ENCODE measurements at regions not wholly inside any gene's neighbourhood (a gene's known extent, or its start where the extent isn't known, plus 50 kb on each side); places are given as distances from the start of the nearest gene placed in this dataset.

GRCh38 chr17:77880711-77881450 is 77.6 kb upstream of the TNRC6C start:
- peak overlapping the region in 11 of 12 donors; percentile 26 to 91 (median 68) for H3K27ac ChIP-seq
- peaks cover 15 to 43% (median 33%) of the 10 kb centered on the region in 12 donors for H3K4me1 ChIP-seq
- DNase-seq (peak in 1 of 5 donors; percentile 31), ATAC-seq (peak in 1 of 4 donors; percentile 1)
- no peaks in the 10 kb centered on the region for H3K36me3 ChIP-seq
- TF ChIP-seq CTCF (IDR thresholded peaks at IDR 0.05) (no peak), POLR2A (IDR thresholded peaks at IDR 0.05) (no peak)
- H3K27me3 ChIP-seq, result no peaks in the 10 kb centered on the region
- intact Hi-C loops (cut with DNase I), result loop anchor here in 5 of 10 donors (2.0 to 10.0 kb wide), 6 partner anchors 49 to 154 kb away; no protein-coding TSS in a partner anchor
- peak overlapping the region in 2 of 12 donors; percentile 4 to 28 for H3K4me3 ChIP-seq
- 68 to 89% (median 77%) methylated on average over 9 to 11 of the region's 11 CpGs for WGBS, 4 donors
- peaks cover 0 to 7% (median 4%) of the 10 kb centered on the region in 12 donors for H3K9me3 ChIP-seq

GRCh38 chr17:77881545-77881944 is 77.0 kb upstream of the TNRC6C start:
- peak; percentile 86 to 95 (median 94) for DNase-seq
- no peaks in the 10 kb centered on the region for H3K27me3 ChIP-seq
- peak overlapping the region in 1 of 12 donors; percentile 28 for H3K4me3 ChIP-seq
- no peaks in the 10 kb centered on the region for H3K36me3 ChIP-seq
- WGBS, 4 donors, result 29 to 62% (median 40%) methylated on average over 9 to 10 of the region's 10 CpGs
- H3K4me1 ChIP-seq, result peaks cover 15 to 49% (median 34%) of the 10 kb centered on the region in 12 donors
- TF ChIP-seq CTCF (IDR thresholded peaks at IDR 0.05) (no peak), POLR2A (IDR thresholded peaks at IDR 0.05) (no peak)
- H3K27ac ChIP-seq, result peak overlapping the region in 11 of 12 donors; percentile 26 to 91 (median 68)
- H3K9me3 ChIP-seq, result peaks cover 0 to under 1% (median 0%) of the 10 kb centered on the region in 12 donors
- intact Hi-C loops (cut with DNase I), result loop anchor here in 5 of 10 donors (2.0 to 10.0 kb wide), 6 partner anchors 49 to 154 kb away; no protein-coding TSS in a partner anchor
- ATAC-seq, result peak; percentile 70 to 94 (median 94)

- H3K9me3 ChIP-seq, result no peaks in the 10 kb centered on the region
- H3K36me3 ChIP-seq, result no peaks in the 10 kb centered on the region
- DNase-seq, result no peak
- peak overlapping the region in 1 of 12 donors; percentile 28 for H3K4me3 ChIP-seq
- WGBS, 4 donors, result 69 to 77% (median 73%) methylated on average over 4 of the region's 4 CpGs
- H3K27me3 ChIP-seq, result no peaks in the 10 kb centered on the region
- intact Hi-C loops (cut with DNase I), result loop anchor here in 5 of 10 donors (2.0 to 10.0 kb wide), 6 partner anchors 50 to 155 kb away; no protein-coding TSS in a partner anchor
- no peak for TF ChIP-seq CTCF (IDR thresholded peaks at IDR 0.05)
- TF ChIP-seq POLR2A (IDR thresholded peaks at IDR 0.05), result no peak
- H3K27ac ChIP-seq, result peak overlapping the region in 9 of 12 donors; percentile 15 to 91 (median 64)
- H3K4me1 ChIP-seq, result peaks cover 15 to 54% (median 38%) of the 10 kb centered on the region in 12 donors
- ATAC-seq, result no peak
Measured at GRCh38 chr17:77882040-77882439, 76.5 kb upstream of the TNRC6C start.
